Raji (cell line): ENCODE measurements at regions not wholly inside any gene's neighbourhood (a gene's known extent, or its start where the extent isn't known, plus 50 kb on each side); places are given as distances from the start of the nearest gene placed in this dataset.

ENCODE experiments used
- POLR2A ChIP-seq: IDR thresholded peaks from 2 replicates; pipeline ENCODE4 v1.6.1; 2011; ENCODE audit warnings: low read depth, low read length, control low read depth; ENCODE audit not compliant: insufficient read depth

- TF ChIP-seq POLR2A, result no peak
Measured at GRCh38 chr12:14314801-14315200, 50.7 kb upstream of the ATF7IP start.

DNA sequence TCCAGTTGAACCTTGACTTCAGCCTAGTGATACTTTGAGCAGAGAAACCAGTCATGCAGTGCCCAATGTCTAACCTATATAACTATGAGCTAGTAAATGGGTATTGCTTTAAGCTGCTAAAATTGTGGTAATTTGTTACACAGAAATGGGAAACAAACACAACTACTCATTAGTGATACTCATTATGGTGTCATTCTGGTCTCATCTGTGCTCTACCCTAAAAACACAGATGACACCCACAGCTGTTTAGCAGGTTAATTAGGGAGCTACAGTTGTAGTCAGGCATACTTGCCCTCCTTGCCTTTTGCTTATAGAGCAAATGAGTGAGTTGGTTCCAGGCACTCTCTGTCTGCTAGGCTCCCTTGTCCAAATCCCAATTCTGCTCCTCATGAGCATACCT is 50.0 kb upstream of the ATF7IP start:
- no peak for TF ChIP-seq POLR2A
